GM11168 (cell line): ENCODE measurements at regions not wholly inside any gene's neighbourhood (a gene's known extent, or its start where the extent isn't known, plus 50 kb on each side); places are given as distances from the start of the nearest gene placed in this dataset.

Experiments used
- in situ Hi-C: fragments of 300-500 bp; cut with MboI; formaldehyde crosslinking; loops from one replicate; pipeline ENCODE4 v1.12.0; 2022; ENCODE audit warnings: low sequenced_read_pairs; ENCODE audit not compliant: unreplicated experiment

- in situ Hi-C loops: no loop called here
These were observed 141.1 kb upstream of the HNMT start for GRCh38 chr2:137823196-137823595.

- in situ Hi-C loops: no loop called here
These were observed 139.8 kb upstream of the HNMT start for GRCh38 chr2:137824501-137824900.

- in situ Hi-C loops: no loop called here
These were observed 137.6 kb upstream of the HNMT start for GRCh38 chr2:137826373-137827372.

- in situ Hi-C loops: no loop called here
These were observed 135.6 kb upstream of the HNMT start for GRCh38 chr2:137828624-137829023.

GRCh38 chr2:137829251-137829650, 135.0 kb upstream of the HNMT start:
- in situ Hi-C loops: no loop called here

- in situ Hi-C loops: loop anchor here (10.0 kb wide), 1 partner anchor 370 kb away; no protein-coding TSS in a partner anchor
These were observed 129.4 kb upstream of the HNMT start for GRCh38 chr2:137834760-137835379.

- in situ Hi-C loops: loop anchor here (10.0 kb wide), 1 partner anchor 372 kb away; no protein-coding TSS in a partner anchor
These were observed 127.6 kb upstream of the HNMT start for GRCh38 chr2:137836671-137837070.

- in situ Hi-C loops: loop anchor here (10.0 kb wide), 1 partner anchor 373 kb away; no protein-coding TSS in a partner anchor
These were observed 126.4 kb upstream of the HNMT start for GRCh38 chr2:137837830-137838229.

GRCh38 chr2:137838255-137839092, 125.8 kb upstream of the HNMT start:
- in situ Hi-C loops: loop anchor here (10.0 kb wide), 1 partner anchor 374 kb away; no protein-coding TSS in a partner anchor

GRCh38 chr2:137842430-137842829, 121.8 kb upstream of the HNMT start:
- in situ Hi-C loops: no loop called here

GRCh38 chr2:137842952-137843351, 121.3 kb upstream of the HNMT start:
- in situ Hi-C loops: no loop called here

GRCh38 chr2:137845422-137845821, 118.9 kb upstream of the HNMT start:
- in situ Hi-C loops: no loop called here

- in situ Hi-C loops: no loop called here
These were observed 117.3 kb upstream of the HNMT start for GRCh38 chr2:137846993-137847392.

GRCh38 chr2:137847443-137847842, 116.8 kb upstream of the HNMT start:
- in situ Hi-C loops: no loop called here

GRCh38 chr2:137857881-137858280, 106.4 kb upstream of the HNMT start:
- in situ Hi-C loops: no loop called here

- in situ Hi-C loops: no loop called here
These were observed 101.6 kb upstream of the HNMT start for GRCh38 chr2:137862651-137863050.

GRCh38 chr2:137865954-137866540, 98.2 kb upstream of the HNMT start:
- in situ Hi-C loops: no loop called here

- in situ Hi-C loops: no loop called here
These were observed 93.6 kb upstream of the HNMT start for GRCh38 chr2:137870682-137871081.

- in situ Hi-C loops: no loop called here
These were observed 91.7 kb upstream of the HNMT start for GRCh38 chr2:137872577-137872976.
